Activated CD4-positive, alpha-beta T cell treated with anti-CD3 and anti-CD28 coated beads for 36 hours (primary cell): ENCODE measurements at regions not wholly inside any gene's neighbourhood (a gene's known extent, or its start where the extent isn't known, plus 50 kb on each side); places are given as distances from the start of the nearest gene placed in this dataset.
"Not testable (repeated sequence)": the region's sequence is repeated elsewhere in the genome, so short reads cannot be mapped to it uniquely, and the experiment has no call there.

Experiments
- ATAC-seq: fragments of 200-7000 bp; cut with Tn5 transposase; one replicate; pipeline ENCODE4 v1.10.0; 2021; ENCODE audit warnings: mild to moderate bottlenecking, moderate library complexity
- CTCF ChIA-PET: fragments of 350-600 bp; sonication (Branson Sonifier 250); formaldehyde crosslinking; loops from one replicate; lab custom pipeline; 2021; ENCODE audit warnings: antibody characterized with exemption; lab: Charles Lee
- POLR2A ChIA-PET: fragments of 350-600 bp; sonication (Branson Sonifier 250); formaldehyde crosslinking; loops from one replicate; lab custom pipeline; 2021; ENCODE audit warnings: antibody characterized with exemption, inconsistent platforms; lab: Charles Lee
- DNase-seq: peaks from one replicate; pipeline ENCODE4 v3.0.0-alpha.2; 2020
- H3K27ac Mint-ChIP-seq: one replicate; pipeline ENCODE4 v1.8.0; 2021; ENCODE audit warnings: mixed read lengths
- H3K27me3 Mint-ChIP-seq: one replicate; pipeline ENCODE4 v1.8.0; 2021; ENCODE audit warnings: mixed read lengths
- H3K36me3 Mint-ChIP-seq: one replicate; pipeline ENCODE4 v1.8.0; 2021; ENCODE audit warnings: low read depth, mixed read lengths
- H3K4me1 Mint-ChIP-seq: one replicate; pipeline ENCODE4 v1.8.0; 2021; ENCODE audit warnings: mixed read lengths
- H3K4me3 Mint-ChIP-seq: one replicate; pipeline ENCODE4 v1.8.0; 2021; ENCODE audit warnings: mild to moderate bottlenecking, moderate library complexity, mixed read lengths
- H3K9me3 Mint-ChIP-seq: one replicate; pipeline ENCODE4 v1.8.0; 2021; ENCODE audit warnings: low read depth, mixed read lengths
- intact Hi-C, 2 experiments: fragments of 100-400 bp; cut with DNase I in 1 of 2; cut with micrococcal nuclease in 1 of 2; formaldehyde crosslinking; loops; one replicate each; pipeline versions ENCODE4 v1.14.2 to v1.15.1; 2022 to 2024; cut with DNase I, micrococcal nuclease

DNA sequence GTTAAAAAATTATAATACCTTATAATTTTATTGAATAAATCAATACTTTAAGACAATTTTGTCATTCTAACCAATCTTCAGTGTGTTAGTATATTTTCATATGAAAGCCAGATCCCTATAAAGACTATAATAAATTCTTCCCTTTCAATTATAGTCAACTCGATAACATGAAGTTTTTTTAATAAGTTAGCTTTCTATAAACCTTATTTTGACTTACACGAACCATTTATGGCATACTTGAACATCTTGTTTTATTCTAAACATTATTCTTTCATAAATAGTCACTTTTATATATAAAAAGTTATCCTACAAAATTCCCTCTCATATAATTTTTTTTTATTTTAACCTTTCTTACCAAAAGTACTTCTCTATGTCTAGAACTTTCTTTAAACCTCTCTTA, 1002.3 kb downstream of the TMEM121 start:
- DNase-seq (no peak), ATAC-seq (no peak)
- H3K4me1 Mint-ChIP-seq: no peaks in the 10 kb centered on the region
- H3K27ac Mint-ChIP-seq: no peak overlapping the region
- H3K36me3 Mint-ChIP-seq: no peaks in the 10 kb centered on the region
- CTCF ChIA-PET: interaction anchor here (0.7 to 5.8 kb wide), 19 partner anchors 8 to 159 kb away, joined by 3 to 61 read pairs (median 6); no protein-coding TSS in a partner anchor
- H3K4me3 Mint-ChIP-seq: no peak overlapping the region
- no peaks in the 10 kb centered on the region for H3K9me3 Mint-ChIP-seq
- H3K27me3 Mint-ChIP-seq: peaks cover 8% of the 10 kb centered on the region
- intact Hi-C loops: no loop called here
- POLR2A ChIA-PET: no interaction called here

DNA sequence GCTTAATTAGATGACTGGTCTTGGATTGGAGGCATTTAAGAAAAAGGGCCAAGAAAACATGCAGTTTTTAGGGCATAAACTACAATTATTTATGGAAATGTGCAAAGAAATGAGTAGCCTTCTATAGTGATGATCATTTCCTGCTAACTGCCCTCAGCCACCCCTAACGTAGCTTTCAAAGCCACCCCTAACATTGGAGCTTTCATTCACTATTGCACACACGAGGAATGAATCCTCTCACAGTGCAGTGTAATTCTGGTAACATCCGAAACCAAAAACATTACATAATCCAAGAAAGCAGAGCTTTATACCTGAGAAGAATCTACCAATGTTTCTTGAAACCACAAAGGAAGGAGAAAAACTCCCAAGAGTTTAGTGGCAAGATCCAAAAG, 1003.6 kb downstream of the TMEM121 start:
- H3K27ac Mint-ChIP-seq: no peak overlapping the region
- H3K4me1 Mint-ChIP-seq: no peaks in the 10 kb centered on the region
- no peak overlapping the region for H3K4me3 Mint-ChIP-seq
- DNase-seq (no peak), ATAC-seq (no peak)
- H3K36me3 Mint-ChIP-seq: no peaks in the 10 kb centered on the region
- intact Hi-C loops: loop anchor here in 1 of 2 experiments (5.0 kb wide), 1 partner anchor 73 kb away; no protein-coding TSS in a partner anchor
- H3K9me3 Mint-ChIP-seq: no peaks in the 10 kb centered on the region
- ChIA-PET POLR2A (no interaction called here), CTCF (interaction anchor here (0.6 to 5.8 kb wide), 43 partner anchors 10 to 1143 kb away, joined by 3 to 61 read pairs (median 4); no protein-coding TSS in a partner anchor)
- H3K27me3 Mint-ChIP-seq: peaks cover 8% of the 10 kb centered on the region

DNA sequence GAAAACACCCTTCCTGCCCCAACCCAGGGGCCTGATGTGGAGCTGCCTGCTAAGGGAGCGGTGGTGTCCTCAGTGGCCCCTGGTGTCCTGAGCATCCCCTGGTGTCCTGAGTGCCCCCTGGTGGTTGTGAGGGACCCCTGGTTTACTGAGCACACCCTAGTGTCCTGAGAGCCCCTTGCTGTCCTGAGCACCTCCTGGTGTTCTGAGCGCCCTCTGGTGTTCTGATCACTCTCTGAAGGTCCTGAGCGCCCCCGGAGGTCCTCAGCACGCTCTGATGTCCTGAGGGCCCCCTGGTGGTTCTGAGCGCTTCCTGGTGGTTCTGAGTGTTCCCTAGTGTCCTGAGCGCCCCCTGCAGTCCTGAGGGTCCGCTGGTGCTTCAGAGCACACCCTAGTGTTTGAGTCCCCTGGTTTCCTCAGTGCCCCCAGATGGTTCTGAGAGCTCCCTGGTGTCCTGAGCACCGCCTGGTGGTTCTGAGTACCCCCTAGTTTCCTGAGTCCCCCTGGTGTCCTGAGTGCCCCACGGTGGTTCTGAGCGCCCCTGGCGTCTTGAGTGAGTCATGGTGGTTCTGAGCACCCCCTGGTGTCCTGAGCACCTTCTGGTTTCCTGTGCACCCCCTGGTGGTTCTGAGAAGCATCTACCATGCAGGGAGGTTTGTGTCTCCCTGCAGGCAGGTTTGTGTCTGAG, 1004.2 kb downstream of the TMEM121 start:
- Mint-ChIP-seq H3K4me1 (no peaks in the 10 kb centered on the region), H3K9me3 (no peaks in the 10 kb centered on the region), H3K27ac (no peak overlapping the region), H3K4me3 (no peak overlapping the region), H3K27me3 (peaks cover 10% of the 10 kb centered on the region), H3K36me3 (no peaks in the 10 kb centered on the region)
- POLR2A ChIA-PET: no interaction called here
- DNase-seq: peak; percentile 64
- intact Hi-C loops: loop anchor here in 1 of 2 experiments (5.0 kb wide), 1 partner anchor 73 kb away; no protein-coding TSS in a partner anchor
- peak; percentile 87 for ATAC-seq
- CTCF ChIA-PET: interaction anchor here (0.6 to 5.8 kb wide), 43 partner anchors 8 to 1143 kb away, joined by 3 to 61 read pairs (median 5); no protein-coding TSS in a partner anchor

DNA sequence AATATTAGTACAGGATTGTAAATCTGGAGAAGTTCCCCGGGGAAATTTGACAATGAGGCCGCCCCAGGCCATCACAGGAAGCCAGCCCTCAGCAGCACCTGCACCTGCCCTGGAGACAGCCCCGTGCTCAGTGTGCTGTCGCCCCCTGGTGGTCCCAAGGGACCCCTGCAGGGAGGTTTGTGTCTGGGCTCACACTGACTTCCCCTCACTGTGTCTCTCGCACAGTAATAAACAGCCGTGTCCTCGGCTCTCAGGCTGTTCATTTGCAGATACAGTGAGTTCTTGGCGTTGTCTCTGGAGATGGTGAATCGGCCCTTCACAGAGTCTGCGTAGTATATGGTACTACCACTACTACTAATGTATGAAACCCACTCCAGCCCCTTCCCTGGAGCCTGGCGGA, 1011.2 kb downstream of the TMEM121 start:
- POLR2A ChIA-PET: not testable (repeated sequence)
- H3K27me3 Mint-ChIP-seq: peaks cover 16% of the 10 kb centered on the region
- DNase-seq: peak; percentile 76

DNA sequence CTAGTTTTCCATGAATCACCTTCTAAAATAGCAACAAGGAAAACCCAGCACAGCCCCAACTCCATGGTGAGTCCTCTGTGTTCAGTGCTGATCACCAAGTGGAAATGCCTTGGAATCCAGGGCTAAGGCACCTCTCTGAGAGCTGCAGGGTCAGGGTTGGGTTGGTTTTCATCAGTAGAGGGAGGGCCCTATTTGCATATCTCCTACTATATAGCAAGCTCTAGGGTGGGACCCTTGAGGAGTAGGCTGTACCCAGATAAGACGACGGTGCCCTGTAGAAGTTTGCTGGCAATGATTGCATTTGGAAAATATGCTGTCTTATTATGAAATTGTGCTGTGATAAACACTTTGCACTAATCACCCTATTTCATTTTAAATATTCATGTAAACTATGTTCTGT, 1011.8 kb downstream of the TMEM121 start:
- H3K4me3 Mint-ChIP-seq: no peak overlapping the region
- CTCF ChIA-PET: interaction anchor here (0.7 to 3.2 kb wide), 8 partner anchors 15 to 126 kb away, joined by 3 to 25 read pairs (median 7); no protein-coding TSS in a partner anchor
- H3K27me3 Mint-ChIP-seq: peaks cover 17% of the 10 kb centered on the region
- H3K36me3 Mint-ChIP-seq: peaks cover 4% of the 10 kb centered on the region
- POLR2A ChIA-PET: no interaction called here
- no peak overlapping the region for H3K27ac Mint-ChIP-seq
- H3K9me3 Mint-ChIP-seq: no peaks in the 10 kb centered on the region
- H3K4me1 Mint-ChIP-seq: peaks cover 6% of the 10 kb centered on the region
- no peak for DNase-seq
- ATAC-seq: no peak
- intact Hi-C loops: no loop called here

More for the DNA sequence above, 1011.2 kb downstream of the TMEM121 start:
- ATAC-seq: peak; percentile 55
- H3K4me1 Mint-ChIP-seq, H3K9me3 Mint-ChIP-seq, H3K36me3 Mint-ChIP-seq, H3K27ac Mint-ChIP-seq, H3K4me3 Mint-ChIP-seq: not testable (repeated sequence)
- CTCF ChIA-PET: interaction anchor here (1.4 to 1.7 kb wide), 2 partner anchors 10 to 18 kb away, joined by 6 to 8 read pairs; no protein-coding TSS in a partner anchor
- intact Hi-C loops: loop anchor here in 1 of 2 experiments (1.0 kb wide), 1 partner anchor 101 kb away; no protein-coding TSS in a partner anchor

DNA sequence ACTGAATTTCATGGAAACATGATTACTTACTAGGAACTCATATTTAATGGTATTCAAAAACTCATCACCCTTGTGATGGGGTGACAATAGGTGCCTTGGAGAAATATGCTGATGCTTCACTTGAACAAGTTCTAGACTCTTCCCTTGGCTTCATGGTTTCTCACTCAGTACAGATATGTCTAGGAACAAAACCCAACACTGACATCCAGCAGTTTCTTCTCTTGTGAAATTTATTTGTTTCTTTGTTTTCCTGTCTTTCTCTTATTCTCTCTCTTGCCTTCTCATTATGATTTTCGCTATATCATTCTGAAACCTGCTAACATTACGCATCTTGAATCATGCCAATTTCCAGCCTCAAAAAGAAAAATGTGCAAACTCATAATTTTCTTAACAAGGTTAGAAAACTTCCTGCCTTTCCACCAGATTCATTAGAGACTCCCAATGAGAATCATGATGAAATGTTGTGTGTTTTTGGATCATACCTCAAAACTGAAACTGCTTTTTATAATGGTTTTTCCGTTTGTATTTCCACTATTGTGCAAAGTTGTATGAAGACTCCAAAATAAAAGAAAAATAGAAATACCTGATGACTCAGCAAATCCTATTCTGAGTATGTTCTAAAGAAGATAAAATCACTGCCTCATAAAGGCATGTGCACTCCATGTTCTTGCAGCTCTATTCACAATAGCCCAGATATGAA, 1021.5 kb downstream of the TMEM121 start:
- CTCF ChIA-PET: no interaction called here
- peaks cover 4% of the 10 kb centered on the region for H3K9me3 Mint-ChIP-seq
- POLR2A ChIA-PET: no interaction called here
- ATAC-seq: peak; percentile 70
- H3K27me3 Mint-ChIP-seq: peaks cover 12% of the 10 kb centered on the region
- intact Hi-C loops: loop anchor here in 1 of 2 experiments (5.0 kb wide), 1 partner anchor 229 kb away; no protein-coding TSS in a partner anchor
- DNase-seq: no peak
- peak overlapping the region; percentile 1 for H3K27ac Mint-ChIP-seq
- peaks cover 10% of the 10 kb centered on the region for H3K4me1 Mint-ChIP-seq
- H3K36me3 Mint-ChIP-seq: no peaks in the 10 kb centered on the region
- H3K4me3 Mint-ChIP-seq: no peak overlapping the region

DNA sequence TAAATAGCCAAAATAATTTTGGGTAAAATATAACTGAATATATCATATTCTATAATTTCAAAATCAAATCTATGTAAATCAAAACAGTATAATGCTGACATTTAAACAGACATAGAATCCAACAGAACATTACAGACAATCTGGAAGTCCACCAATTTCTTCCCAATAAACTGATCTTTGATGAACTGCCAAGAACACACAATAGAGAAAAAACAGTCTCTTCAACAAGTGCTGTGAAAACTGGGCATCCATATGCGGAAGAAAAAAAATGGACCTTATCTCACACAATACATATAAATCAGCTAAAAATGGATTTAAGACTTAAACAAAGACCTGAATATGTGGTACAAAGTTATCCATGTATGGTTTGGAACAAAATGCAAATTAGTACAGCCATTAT, 1022.7 kb downstream of the TMEM121 start:
- POLR2A ChIA-PET: no interaction called here
- no peak overlapping the region for H3K27ac Mint-ChIP-seq
- intact Hi-C loops: loop anchor here in 1 of 2 experiments (5.0 kb wide), 1 partner anchor 228 kb away; no protein-coding TSS in a partner anchor
- peaks cover 4% of the 10 kb centered on the region for H3K9me3 Mint-ChIP-seq
- DNase-seq: no peak
- H3K4me1 Mint-ChIP-seq: peaks cover 10% of the 10 kb centered on the region
- ATAC-seq: no peak
- no peak overlapping the region for H3K4me3 Mint-ChIP-seq
- H3K36me3 Mint-ChIP-seq: no peaks in the 10 kb centered on the region
- H3K27me3 Mint-ChIP-seq: peaks cover 11% of the 10 kb centered on the region
- CTCF ChIA-PET: interaction anchor here (0.7 to 1.6 kb wide), 4 partner anchors 9 to 132 kb away, joined by 3 to 4 read pairs (median 4); no protein-coding TSS in a partner anchor

DNA sequence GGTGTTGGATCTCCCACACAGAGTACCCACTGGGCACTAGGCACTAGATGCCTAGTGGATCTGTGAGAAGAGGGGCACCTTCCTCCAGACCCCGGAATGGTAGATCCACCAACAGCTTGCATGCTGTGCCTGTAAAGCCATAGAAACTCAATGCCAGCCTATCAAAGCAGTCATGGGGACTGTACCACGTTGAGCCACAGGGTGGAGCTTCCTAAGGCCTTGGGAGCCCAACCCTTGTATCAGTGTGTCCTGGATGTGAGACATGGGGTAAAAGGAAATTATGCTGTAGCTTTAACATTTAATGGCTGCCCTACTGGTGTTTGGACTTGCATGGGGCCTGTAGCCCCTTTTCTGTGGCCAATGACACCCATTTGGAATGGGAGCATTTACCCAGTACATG, 1024.9 kb downstream of the TMEM121 start:
- ChIA-PET POLR2A (no interaction called here), CTCF (interaction anchor here (0.5 to 1.4 kb wide), 4 partner anchors 12 to 44 kb away, joined by 3 to 5 read pairs (median 3); no protein-coding TSS in a partner anchor)
- Mint-ChIP-seq H3K4me1 (peaks cover 10% of the 10 kb centered on the region), H3K4me3 (no peak overlapping the region), H3K36me3 (no peaks in the 10 kb centered on the region), H3K27ac (no peak overlapping the region), H3K27me3 (peaks cover 11% of the 10 kb centered on the region), H3K9me3 (peaks cover 4% of the 10 kb centered on the region)
- intact Hi-C loops: no loop called here
- peak; percentile 20 for DNase-seq
- no peak for ATAC-seq

DNA sequence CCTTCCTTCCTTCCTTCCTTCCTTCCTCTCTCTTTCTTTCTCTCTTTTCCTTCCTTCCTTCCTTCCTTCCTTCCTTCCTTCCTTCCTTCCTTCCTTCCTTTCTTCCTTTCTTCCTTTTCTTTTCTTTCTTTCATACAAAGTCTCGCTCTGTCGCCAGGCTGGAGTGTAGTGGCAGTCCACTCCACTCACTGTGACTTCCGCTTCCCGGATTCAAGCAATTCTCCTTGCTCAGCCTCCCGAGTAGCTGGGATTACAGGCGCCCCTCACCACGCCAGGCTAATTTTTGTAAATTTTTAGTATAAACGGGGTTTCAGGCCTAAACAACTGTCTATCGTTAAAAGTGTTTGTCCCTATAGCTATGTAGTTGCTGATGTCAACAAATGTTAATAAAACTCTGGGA, 1029.8 kb downstream of the TMEM121 start:
- H3K4me1 Mint-ChIP-seq, POLR2A ChIA-PET, H3K36me3 Mint-ChIP-seq, DNase-seq, intact Hi-C loops, ATAC-seq, H3K9me3 Mint-ChIP-seq, H3K27ac Mint-ChIP-seq, H3K4me3 Mint-ChIP-seq: not testable (repeated sequence)
- CTCF ChIA-PET: interaction anchor here (0.7 to 6.0 kb wide), 12 partner anchors 10 to 139 kb away, joined by 3 to 34 read pairs (median 4); no protein-coding TSS in a partner anchor
- peaks cover 13% of the 10 kb centered on the region for H3K27me3 Mint-ChIP-seq

DNA sequence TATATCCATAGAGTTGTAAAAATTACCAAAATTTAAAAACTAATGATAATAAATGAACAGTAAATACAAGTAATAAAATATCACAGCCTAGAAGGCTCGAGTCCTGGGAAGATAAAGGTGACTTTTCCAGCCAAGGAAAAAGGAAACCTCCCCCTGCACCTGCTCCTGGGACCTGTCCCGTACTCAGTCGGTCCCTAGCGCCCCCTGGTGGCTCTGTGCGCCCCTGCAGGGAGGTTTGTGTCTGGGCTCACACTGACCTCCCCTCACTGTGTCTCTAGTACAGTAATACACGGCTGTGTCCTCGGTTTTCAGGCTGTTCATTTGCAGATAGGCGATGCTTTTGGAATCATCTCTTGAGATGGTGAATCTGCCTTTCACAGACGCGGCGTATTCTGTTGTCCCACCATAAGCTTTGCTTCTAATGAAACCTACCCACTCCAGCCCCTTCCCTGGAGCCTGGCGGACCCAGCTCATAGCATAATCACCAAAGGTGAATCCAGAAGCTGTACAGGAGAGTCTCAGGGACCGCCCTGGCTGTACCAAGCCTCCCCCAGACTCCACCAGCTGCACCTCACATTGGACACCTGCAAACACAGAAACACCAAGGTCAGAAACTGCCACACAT, 1030.4 kb downstream of the TMEM121 start:
- no peak overlapping the region for H3K4me3 Mint-ChIP-seq
- no peaks in the 10 kb centered on the region for H3K36me3 Mint-ChIP-seq
- H3K4me1 Mint-ChIP-seq: no peaks in the 10 kb centered on the region
- H3K27me3 Mint-ChIP-seq: peaks cover 13% of the 10 kb centered on the region
- DNase-seq (peak; percentile 90), ATAC-seq (peak; percentile 49)
- intact Hi-C loops: no loop called here
- no peaks in the 10 kb centered on the region for H3K9me3 Mint-ChIP-seq
- CTCF ChIA-PET: interaction anchor here (0.6 to 6.0 kb wide), 20 partner anchors 9 to 280 kb away, joined by 3 to 34 read pairs (median 4); no protein-coding TSS in a partner anchor
- POLR2A ChIA-PET: no interaction called here
- no peak overlapping the region for H3K27ac Mint-ChIP-seq

DNA sequence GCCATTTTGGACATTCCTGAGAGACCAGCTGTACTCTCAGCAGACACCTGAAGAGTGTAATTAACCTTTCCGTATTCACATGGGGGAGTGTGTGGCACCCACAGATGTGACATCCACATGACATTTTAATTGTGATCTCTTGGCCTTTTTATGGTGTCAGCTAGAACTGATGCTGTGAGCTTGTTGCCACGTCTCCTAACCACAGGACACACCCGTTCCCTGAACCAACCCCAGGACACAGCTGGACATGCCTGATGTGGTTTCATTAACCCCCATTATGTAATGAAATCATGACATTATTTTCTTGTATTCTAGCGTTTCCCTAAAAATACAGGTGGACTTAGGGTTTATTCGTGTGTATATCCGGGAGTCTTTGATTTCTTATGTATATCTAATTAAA, 1036.1 kb downstream of the TMEM121 start:
- POLR2A ChIA-PET: no interaction called here
- no peaks in the 10 kb centered on the region for H3K4me1 Mint-ChIP-seq
- H3K27me3 Mint-ChIP-seq: peaks cover 13% of the 10 kb centered on the region
- H3K36me3 Mint-ChIP-seq: no peaks in the 10 kb centered on the region
- no peak overlapping the region for H3K27ac Mint-ChIP-seq
- intact Hi-C loops: no loop called here
- H3K9me3 Mint-ChIP-seq: no peaks in the 10 kb centered on the region
- DNase-seq (no peak), ATAC-seq (no peak)
- CTCF ChIA-PET: interaction anchor here (1.4 to 4.0 kb wide), 2 partner anchors 26 kb away, joined by 4 to 12 read pairs; no protein-coding TSS in a partner anchor
- no peak overlapping the region for H3K4me3 Mint-ChIP-seq
